ENCODE measurements at regions not wholly inside any gene's neighbourhood (a gene's known extent, or its start where the extent isn't known, plus 50 kb on each side); places are given as distances from the start of the nearest gene placed in this dataset.

GRCh38 chr2:226220511-226220910, 579.1 kb downstream of the IRS1 start:
- WGBS (ENCODE audit: extremely low coverage, insufficient read length, low lambda C conversion rate), result no CpG with 5 or more reads among the region's 3 CpGs
- H3K36me3 Mint-ChIP-seq (ENCODE audit: insufficient read depth in 1 of 3, low read depth in 3 of 3), result no peaks in the 10 kb centered on the region
- H3K18ac ChIP-seq (ENCODE audit: insufficient read length, low read depth, low read length), result no peak overlapping the region
- no peak overlapping the region for H3K23ac ChIP-seq (ENCODE audit: insufficient read length, low read depth, low read length)
- no peak for TF ChIP-seq CTCF (conservative IDR thresholded peaks at IDR 0.05)
- no peak overlapping the region for H3K4me3 Mint-ChIP-seq
- no peak overlapping the region for H3K56ac ChIP-seq (ENCODE audit: insufficient read length, low read depth, low read length)
- DNase-seq, result no peak
- H4K20me1 ChIP-seq (ENCODE audit: control insufficient read depth, insufficient read depth, insufficient read length), result no peaks in the 10 kb centered on the region
- H3K9ac ChIP-seq (ENCODE audit: extremely low read depth, insufficient read length, low read length), result no peak overlapping the region
- no peak overlapping the region for H2BK5ac ChIP-seq (ENCODE audit: insufficient read length, low read length)
- H3K9me3 ChIP-seq (ENCODE audit: control insufficient read depth, low read depth, low read length), result no peaks in the 10 kb centered on the region
- no peak overlapping the region for H3K4ac ChIP-seq (ENCODE audit: low read depth, low read length)
- H3K14ac ChIP-seq (ENCODE audit: insufficient read depth, low read length), result no peak overlapping the region
- no peaks in the 10 kb centered on the region for H3K79me2 ChIP-seq (ENCODE audit: insufficient read depth, low read length)
- H3K23me2 ChIP-seq (ENCODE audit: insufficient read length, low read depth, low read length, poor library complexity, severe bottlenecking), result no peaks in the 10 kb centered on the region
- H2BK15ac ChIP-seq (ENCODE audit: low read depth, low read length), result no peak overlapping the region
- H3T11ph ChIP-seq (ENCODE audit: low read length), result no peak overlapping the region
- H3K27ac ChIP-seq (ENCODE audit: insufficient read length, low read depth, low read length), result no peak overlapping the region
- H2BK20ac ChIP-seq (ENCODE audit: low read depth, low read length, poor library complexity, severe bottlenecking), result no peak overlapping the region
- no peaks in the 10 kb centered on the region for H3K4me1 ChIP-seq (ENCODE audit: insufficient read depth, low read length)
- H3K27me3 ChIP-seq (ENCODE audit: insufficient read depth, low read length), result no peaks in the 10 kb centered on the region
- no peak overlapping the region for H2AFZ ChIP-seq (ENCODE audit: low read length)
- no peak overlapping the region for H2BK120ac ChIP-seq (ENCODE audit: low read depth, low read length, poor library complexity, severe bottlenecking)
- no peaks in the 10 kb centered on the region for H3K27me3 Mint-ChIP-seq (ENCODE audit: low read depth)
- no peak overlapping the region for H4K91ac ChIP-seq (ENCODE audit: insufficient read length, low read depth, low read length)
- H3K4me2 ChIP-seq (ENCODE audit: insufficient read depth, insufficient read length, low read length), result no peak overlapping the region
- H4K8ac ChIP-seq (replicated peaks; ENCODE audit: insufficient read length, low read depth, low read length), result no peak overlapping the region
- H2AK5ac ChIP-seq (ENCODE audit: insufficient read length, low read length), result no peak overlapping the region
- peaks cover 2 to 6% of the 10 kb centered on the region in 2 experiments; a peak in 3 of 4 replicates for H3K4me1 Mint-ChIP-seq
- H3K27ac Mint-ChIP-seq, result no peak overlapping the region
- no peaks in the 10 kb centered on the region for H3K79me1 ChIP-seq (ENCODE audit: insufficient read depth, low read depth, low read length, poor library complexity, severe bottlenecking)
- no peaks in the 10 kb centered on the region for H3K9me3 Mint-ChIP-seq
- no peak overlapping the region for H4K5ac ChIP-seq (ENCODE audit: insufficient read length, low read depth, low read length)
- no peak overlapping the region for H2BK12ac ChIP-seq (ENCODE audit: insufficient read length, low read depth, low read length)

All from H9 (cell line).